Lung (tissue), 11 donors: ENCODE measurements at regions not wholly inside any gene's neighbourhood (a gene's known extent, or its start where the extent isn't known, plus 50 kb on each side); places are given as distances from the start of the nearest gene placed in this dataset.
A peak's percentile ranks its signal among the peaks of the same experiment; 100 is the strongest.

Source experiments
- ATAC-seq: fragments of 200-7000 bp; cut with Tn5 transposase; one replicate; pipeline ENCODE4 v1.9.1; 2020; ENCODE audit warnings: moderate number of reproducible peaks; ENCODE audit not compliant: insufficient read depth, low FRiP score
- DNase-seq, 3 donors: peaks; one replicate each; pipeline ENCODE4 v3.0.0-alpha.2; 2013 to 2017
- H3K27ac ChIP-seq, 2 donors: one replicate each; pipeline ENCODE4 v1.5.1; 2013; ENCODE audit warnings: mild to moderate bottlenecking in 2 of 2, moderate library complexity in 2 of 2, control low read depth in 1 of 2, inconsistent platforms in 1 of 2, low read depth in 1 of 2, low read length in 1 of 2
- H3K27me3 ChIP-seq, 3 donors: one replicate each; pipeline ENCODE4 v1.5.1; 2013; ENCODE audit warnings: low read length in 2 of 3; ENCODE audit not compliant: control insufficient read depth in 3 of 3, insufficient read depth in 3 of 3
- H3K36me3 ChIP-seq, 4 donors: one replicate each; pipeline ENCODE4 v1.5.1; 2013; ENCODE audit warnings: low read length in 4 of 4, mild to moderate bottlenecking in 1 of 4, moderate library complexity in 1 of 4; ENCODE audit not compliant: control insufficient read depth in 4 of 4, insufficient read depth in 4 of 4
- H3K4me1 ChIP-seq, 5 donors: one replicate each; pipeline ENCODE4 v1.5.1; 2013; ENCODE audit warnings: low read length in 5 of 5, mild to moderate bottlenecking in 2 of 5, moderate library complexity in 1 of 5; ENCODE audit not compliant: control insufficient read depth in 5 of 5, insufficient read depth in 5 of 5
- H3K4me3 ChIP-seq: one replicate; pipeline ENCODE4 v1.5.1; 2013; ENCODE audit warnings: mild to moderate bottlenecking, control low read depth, moderate library complexity
- H3K9ac ChIP-seq, 2 donors: one replicate each; pipeline ENCODE4 v1.5.1; 2013; ENCODE audit warnings: low read length in 2 of 2, control low read depth in 1 of 2; ENCODE audit not compliant: insufficient read depth in 1 of 2
- H3K9me3 ChIP-seq, 4 donors: one replicate each; pipeline ENCODE4 v1.5.1; 2013; ENCODE audit warnings: low read length in 3 of 4, mild to moderate bottlenecking in 1 of 4, moderate library complexity in 1 of 4; ENCODE audit not compliant: control insufficient read depth in 4 of 4, insufficient read depth in 3 of 4
- CTCF ChIP-seq: IDR thresholded peaks from 2 replicates; pipeline ENCODE4 v1.5.1; 2012; ENCODE audit warnings: mild to moderate bottlenecking; ENCODE audit errors: control extremely low read depth, extremely low read depth
- WGBS, 2 donors: extraction: QIAGEN DNeasy Blood & Tissue Kit; methylation state at CpG; one replicate each; pipeline ENCODE4 v1.1.7; 2013; 5-methylcytosine and 5-hydroxymethylcytosine counted together
- donor health status: control.
- donor health status: control.
- donor health status: Bipolar disorder and iron deficiency.
- donor health status: healthy.
- donor health status: DM: yes; HTN: yes; CAD: no.

- 84 to 88% methylated on average over 2 of the region's 2 CpGs for WGBS, 2 donors
- H3K27ac ChIP-seq = no peak overlapping the region
- TF ChIP-seq CTCF = no peak
- no peak for ATAC-seq
- no peaks in the 10 kb centered on the region for H3K4me1 ChIP-seq
- no peaks in the 10 kb centered on the region for H3K9me3 ChIP-seq
- H3K9ac ChIP-seq = no peak overlapping the region
- no peak overlapping the region for H3K4me3 ChIP-seq
- no peak for DNase-seq
- H3K27me3 ChIP-seq = no peaks in the 10 kb centered on the region
- H3K36me3 ChIP-seq = no peaks in the 10 kb centered on the region
Observed at GRCh38 chr18:39025531-39025930, 1459.9 kb upstream of the CELF4 start.

- ATAC-seq (no peak), DNase-seq (no peak)
- no peaks in the 10 kb centered on the region for H3K4me1 ChIP-seq
- peaks cover 0 to 5% (median 3%) of the 10 kb centered on the region in 4 donors for H3K9me3 ChIP-seq
- H3K27ac ChIP-seq = no peak overlapping the region
- H3K27me3 ChIP-seq = no peaks in the 10 kb centered on the region
- no peak overlapping the region for H3K4me3 ChIP-seq
- no peak overlapping the region for H3K9ac ChIP-seq
- WGBS, 2 donors = 54 to 72% methylated on average over 3 of the region's 3 CpGs
- TF ChIP-seq CTCF = no peak
- H3K36me3 ChIP-seq = no peaks in the 10 kb centered on the region
Observed at GRCh38 chr18:39019989-39020388, 1454.4 kb upstream of the CELF4 start.

DNA sequence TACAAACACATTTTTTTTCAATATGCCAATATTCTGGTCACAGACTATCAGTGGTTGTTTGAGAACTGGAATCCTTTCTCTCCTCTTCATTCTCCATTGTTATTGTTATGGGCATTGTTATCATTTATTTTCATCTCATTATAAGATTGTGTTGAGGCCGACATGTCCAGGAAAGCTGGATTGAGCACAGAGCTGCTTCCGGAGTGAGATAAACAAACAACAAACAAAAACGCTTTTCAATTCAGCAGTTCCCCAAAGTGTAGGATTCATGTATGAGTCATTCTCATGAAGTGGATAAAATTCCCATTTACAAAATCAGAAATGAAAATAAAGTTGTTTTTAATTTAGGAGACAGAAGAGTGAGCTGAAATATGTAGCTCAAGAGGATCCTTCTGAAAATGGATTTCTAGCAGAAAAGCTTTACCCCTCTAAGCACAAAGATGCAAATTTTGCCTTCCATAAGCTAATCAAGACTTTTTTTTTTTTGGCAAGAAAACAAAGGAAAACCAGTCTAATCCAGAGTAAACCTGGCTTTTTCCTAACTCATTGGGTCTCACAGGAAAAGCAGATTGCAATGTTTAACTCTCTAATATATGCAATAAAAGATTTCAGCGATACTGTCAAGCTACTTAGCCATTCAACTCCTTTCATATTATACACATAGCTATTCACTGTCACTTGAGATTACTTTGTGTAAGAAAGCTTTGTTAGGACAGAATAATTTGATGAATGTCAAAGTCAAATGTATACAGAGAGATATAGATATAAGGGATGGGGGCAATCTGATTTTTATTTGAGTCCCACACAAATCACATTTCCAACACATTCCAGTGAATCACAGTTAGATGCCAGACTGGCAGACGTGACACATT lies 1441.7 kb upstream of the CELF4 start:
- no peak for ATAC-seq
- Histone ChIP-seq H3K36me3 (peaks cover 0 to 5% (median 0%) of the 10 kb centered on the region in 4 donors), H3K27ac (no peak overlapping the region), H3K27me3 (no peaks in the 10 kb centered on the region), H3K4me3 (no peak overlapping the region), H3K9ac (no peak overlapping the region), H3K9me3 (peaks cover 0 to 8% (median 0%) of the 10 kb centered on the region in 4 donors), H3K4me1 (peaks cover 0 to 20% (median 0%) of the 10 kb centered on the region in 5 donors)
- no peak for TF ChIP-seq CTCF
- DNase-seq = peak; percentile 28 to 92 (median 91)
- 58 to 77% methylated on average over 5 of the region's 5 CpGs for WGBS, 2 donors
